ENCODE measurements at regions not wholly inside any gene's neighbourhood (a gene's known extent, or its start where the extent isn't known, plus 50 kb on each side); places are given as distances from the start of the nearest gene placed in this dataset.

DNA sequence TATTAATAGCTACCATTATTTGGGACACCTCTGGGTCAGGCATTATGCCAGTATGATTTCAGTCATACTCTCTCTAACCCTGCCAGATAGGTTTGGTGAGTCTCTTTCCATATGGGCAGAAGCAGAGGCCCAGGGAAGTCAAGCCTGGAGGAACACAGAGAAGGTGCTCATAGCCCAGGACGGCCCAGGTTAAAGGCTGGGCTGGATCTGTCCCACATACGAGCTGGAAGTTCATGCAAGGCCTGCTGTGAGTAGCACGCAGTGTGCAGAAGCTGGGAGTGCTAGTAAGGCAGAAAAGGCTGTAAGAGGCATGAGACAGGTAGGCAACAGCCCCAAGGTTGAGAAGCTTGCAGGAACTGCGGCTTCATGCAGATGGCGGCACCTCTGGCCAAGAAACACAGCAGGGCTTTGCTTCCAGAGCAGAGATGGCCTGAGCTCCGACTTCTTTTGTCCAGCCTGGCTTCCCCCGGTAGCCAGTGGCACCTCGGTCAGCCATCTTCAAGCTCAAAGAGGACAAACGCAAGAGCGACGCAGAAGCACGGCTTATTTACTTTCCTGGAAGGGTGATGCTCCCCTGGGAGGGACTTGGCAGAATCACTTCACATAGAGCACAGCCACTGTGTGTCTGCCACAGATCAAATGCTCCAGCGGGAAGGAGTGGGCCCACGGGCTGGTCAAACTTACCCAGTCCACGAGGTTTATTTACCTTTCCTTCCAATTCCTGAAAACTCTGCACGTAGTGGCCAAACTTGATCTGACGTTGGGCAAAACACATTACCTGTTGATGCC lies 58.5 kb upstream of the MAP4K4 start:
- TF ChIP-seq POLR2AphosphoS5 (IDR thresholded peaks at IDR 0.05; ENCODE audit: borderline replicate concordance, low read depth, low read length), result no peak
- TF ChIP-seq EZH2 (IDR thresholded peaks at IDR 0.05), result no peak
- TF ChIP-seq FOXP2 (optimal IDR thresholded peaks at IDR 0.05; ENCODE audit: control extremely low read depth, extremely low read length, insufficient read depth), result no peak
